Smooth muscle cell (in vitro differentiated cells): ENCODE measurements at regions not wholly inside any gene's neighbourhood (a gene's known extent, or its start where the extent isn't known, plus 50 kb on each side); places are given as distances from the start of the nearest gene placed in this dataset.

Experiments
- DNase-seq: peaks from one replicate; lab custom pipeline; 2025; ENCODE audit not compliant: unreplicated experiment; lab: John Stamatoyannopoulos, UW
- H2AFZ ChIP-seq: fragments of 200-600 bp; sonication (generic); 2 replicates; pipeline ENCODE4 v1.6.0; 2016; ENCODE audit warnings: antibody characterized with exemption, low read depth, mild to moderate bottlenecking
- H3F3A ChIP-seq: fragments of 200-600 bp; sonication (generic); 2 replicates; pipeline ENCODE4 v1.6.0; 2017; ENCODE audit warnings: antibody characterized with exemption, low read depth
- H3K27ac ChIP-seq: fragments of 200-600 bp; sonication (generic); 2 replicates; pipeline ENCODE4 v1.5.1; 2016; ENCODE audit warnings: low read depth, mild to moderate bottlenecking
- H3K27me3 ChIP-seq: fragments of 200-600 bp; sonication (generic); 2 replicates; pipeline ENCODE4 v1.6.1; 2016; ENCODE audit warnings: low read depth, mild to moderate bottlenecking
- H3K36me3 ChIP-seq: fragments of 200-600 bp; sonication (generic); 2 replicates; pipeline ENCODE4 v1.5.1; 2016; ENCODE audit warnings: low read depth
- H3K4me1 ChIP-seq: fragments of 200-600 bp; sonication (generic); 2 replicates; pipeline ENCODE4 v1.5.1; 2016; ENCODE audit warnings: low read depth
- H3K4me2 ChIP-seq: fragments of 200-600 bp; sonication (generic); 2 replicates; pipeline ENCODE4 v1.6.0; 2016; ENCODE audit warnings: mild to moderate bottlenecking
- H3K4me3 ChIP-seq: fragments of 200-600 bp; sonication (generic); 2 replicates; pipeline ENCODE4 v1.5.1; 2016; ENCODE audit warnings: mild to moderate bottlenecking
- H3K79me2 ChIP-seq: fragments of 200-600 bp; sonication (generic); 2 replicates; pipeline ENCODE4 v1.6.0; 2016; ENCODE audit warnings: low read depth, mild to moderate bottlenecking
- H3K9ac ChIP-seq: fragments of 200-600 bp; sonication (generic); 2 replicates; pipeline ENCODE4 v1.6.0; 2016; ENCODE audit warnings: low read depth
- H3K9me3 ChIP-seq: fragments of 200-600 bp; sonication (generic); replicated peaks from 2 replicates; pipeline ENCODE4 v1.5.1; 2016; ENCODE audit warnings: low read depth
- H4K20me1 ChIP-seq: fragments of 200-600 bp; sonication (generic); 2 replicates; pipeline ENCODE4 v1.6.0; 2016; ENCODE audit warnings: low read depth
- CTCF ChIP-seq: fragments of 200-600 bp; sonication (generic); IDR thresholded peaks from 2 replicates; pipeline ENCODE4 v1.5.1; 2017; ENCODE audit warnings: borderline replicate concordance, mild to moderate bottlenecking, antibody characterized with exemption; ENCODE audit not compliant: insufficient read depth, poor library complexity, severe bottlenecking
- WGBS: methylation state at CpG from one replicate; pipeline ENCODE4 v1.1.7; 2016; ENCODE audit warnings: low lambda C conversion rate; 5-methylcytosine and 5-hydroxymethylcytosine counted together

GRCh38 chr1:115194506-115194905 lies 105.2 kb upstream of the TSPAN2 start:
- no peak for DNase-seq
- H4K20me1 ChIP-seq: no peaks in the 10 kb centered on the region
- H3K27me3 ChIP-seq: no peaks in the 10 kb centered on the region
- no peaks in the 10 kb centered on the region for H3K36me3 ChIP-seq
- H3K27ac ChIP-seq: no peak overlapping the region
- peaks cover 12% of the 10 kb centered on the region for H3K4me1 ChIP-seq
- H3K9me3 ChIP-seq: no peaks in the 10 kb centered on the region
- H3F3A ChIP-seq: peaks cover 23% of the 10 kb centered on the region
- H3K9ac ChIP-seq: no peak overlapping the region
- no peaks in the 10 kb centered on the region for H3K79me2 ChIP-seq
- no peak overlapping the region for H3K4me2 ChIP-seq
- no peak overlapping the region for H2AFZ ChIP-seq
- 16% methylated on average over 2 of the region's 2 CpGs for WGBS
- no peak overlapping the region for H3K4me3 ChIP-seq
- no peak for TF ChIP-seq CTCF

GRCh38 chr1:115193046-115193828 lies 103.9 kb upstream of the TSPAN2 start:
- Histone ChIP-seq H3K36me3 (no peaks in the 10 kb centered on the region), H4K20me1 (no peaks in the 10 kb centered on the region), H3K79me2 (no peaks in the 10 kb centered on the region), H3K4me1 (peaks cover 12% of the 10 kb centered on the region), H3K9me3 (no peaks in the 10 kb centered on the region), H3K4me3 (no peak overlapping the region), H3K27ac (no peak overlapping the region), H3F3A (peaks cover 28% of the 10 kb centered on the region), H3K4me2 (no peak overlapping the region), H2AFZ (no peak overlapping the region), H3K9ac (no peak overlapping the region), H3K27me3 (no peaks in the 10 kb centered on the region)
- 62% methylated on average over 3 of the region's 3 CpGs for WGBS
- no peak for TF ChIP-seq CTCF
- DNase-seq: no peak

- no peaks in the 10 kb centered on the region for H3K27me3 ChIP-seq
- H3K4me1 ChIP-seq: peaks cover 12% of the 10 kb centered on the region
- no peaks in the 10 kb centered on the region for H3K79me2 ChIP-seq
- no peak for TF ChIP-seq CTCF
- no peaks in the 10 kb centered on the region for H4K20me1 ChIP-seq
- peaks cover 28% of the 10 kb centered on the region for H3F3A ChIP-seq
- no peak overlapping the region for H3K9ac ChIP-seq
- H2AFZ ChIP-seq: no peak overlapping the region
- DNase-seq: no peak
- no peak overlapping the region for H3K4me3 ChIP-seq
- WGBS: 79% methylated on average over 7 of the region's 7 CpGs
- no peak overlapping the region for H3K27ac ChIP-seq
- no peaks in the 10 kb centered on the region for H3K36me3 ChIP-seq
- H3K4me2 ChIP-seq: no peak overlapping the region
- H3K9me3 ChIP-seq: no peaks in the 10 kb centered on the region
Observed at GRCh38 chr1:115192200-115192767, 103.0 kb upstream of the TSPAN2 start.
